OCI-LY7 (cell line): ENCODE measurements at regions not wholly inside any gene's neighbourhood (a gene's known extent, or its start where the extent isn't known, plus 50 kb on each side); places are given as distances from the start of the nearest gene placed in this dataset.

Experiments
- BruUV-seq: library from RNA; stranded (reverse); fragments of 400-500 nt; replicated peaks from 2 replicates; lab custom pipeline; 2021; lab: Mats Ljungman, UMichigan
- CTCF ChIA-PET: fragments of 300-600 bp; sonication (Branson Sonifier 250); formaldehyde crosslinking; loops from one replicate; lab custom pipeline; 2022; ENCODE audit warnings: antibody characterized with exemption; ENCODE audit not compliant: unreplicated experiment; lab: Charles Lee
- POLR2A ChIA-PET: fragments of 300-600 bp; sonication (Branson Sonifier 250); formaldehyde crosslinking; loops from one replicate; lab custom pipeline; 2022; ENCODE audit warnings: antibody characterized with exemption; lab: Charles Lee
- DNase-seq: peaks from one replicate; pipeline ENCODE4 v3.0.0-alpha.2; 2015; ENCODE audit warnings: low spot score
- H2AFZ ChIP-seq: fragments of 200-600 bp; sonication (generic), shearing (Covaris generic); 2 replicates; pipeline ENCODE4 v1.6.1; 2014; ENCODE audit warnings: mild to moderate bottlenecking, antibody characterized with exemption, low read length, moderate library complexity
- H3K27ac ChIP-seq: fragments of 200-600 bp; sonication (generic); 2 replicates; pipeline ENCODE4 v1.5.1; 2014; ENCODE audit warnings: mixed run types, low read depth, mild to moderate bottlenecking, moderate library complexity, low read length, inconsistent platforms; ENCODE audit not compliant: poor library complexity, severe bottlenecking
- H3K36me3 ChIP-seq: fragments of 200-600 bp; sonication (generic); 2 replicates; pipeline ENCODE4 v1.6.1; 2014; ENCODE audit warnings: mild to moderate bottlenecking, antibody characterized with exemption, low read length, moderate library complexity, mixed read lengths; ENCODE audit not compliant: insufficient read depth
- H3K4me1 ChIP-seq: fragments of 200-600 bp; sonication (generic); 2 replicates; pipeline ENCODE4 v1.5.1; 2014; ENCODE audit warnings: mild to moderate bottlenecking, low read length; ENCODE audit not compliant: insufficient read depth, poor library complexity, severe bottlenecking
- H3K4me2 ChIP-seq: fragments of 200-600 bp; sonication (generic); 2 replicates; pipeline ENCODE4 v1.6.1; 2014; ENCODE audit warnings: mild to moderate bottlenecking, low read length
- H3K4me3 ChIP-seq: fragments of 200-600 bp; sonication (generic); 2 replicates; pipeline ENCODE4 v1.5.1; 2014; ENCODE audit warnings: mild to moderate bottlenecking, low read depth, low read length; ENCODE audit not compliant: poor library complexity, severe bottlenecking
- H3K79me2 ChIP-seq: fragments of 200-600 bp; sonication (generic); 2 replicates; pipeline ENCODE4 v1.6.1; 2016; ENCODE audit warnings: low read depth, mild to moderate bottlenecking, low read length, moderate library complexity, mixed read lengths; ENCODE audit not compliant: insufficient read depth
- H3K9me2 ChIP-seq: fragments of 200-600 bp; sonication (generic); 2 replicates; pipeline ENCODE4 v1.6.1; 2016; ENCODE audit warnings: mild to moderate bottlenecking, low read length, mixed read lengths; ENCODE audit not compliant: insufficient read depth
- H3K9me3 ChIP-seq: fragments of 200-600 bp; sonication (generic); 2 replicates; pipeline ENCODE4 v1.6.1; 2014; ENCODE audit warnings: mild to moderate bottlenecking, mixed run types, low read length, mixed read lengths
- H4K20me1 ChIP-seq: fragments of 200-600 bp; sonication (generic); 2 replicates; pipeline ENCODE4 v1.6.1; 2014; ENCODE audit warnings: mild to moderate bottlenecking, antibody characterized with exemption, low read length, moderate library complexity, mixed read lengths; ENCODE audit not compliant: insufficient read depth
- CTCF ChIP-seq: fragments of 200-600 bp; sonication (generic); conservative IDR thresholded peaks from 2 replicates; pipeline ENCODE4 v1.5.1; 2014; ENCODE audit warnings: mild to moderate bottlenecking, antibody characterized with exemption, low read length, moderate library complexity, mixed read lengths
- EZH2phosphoT487 ChIP-seq: fragments of 200-600 bp; sonication (generic); IDR thresholded peaks from 2 replicates; pipeline ENCODE4 v1.6.1; 2018; ENCODE audit warnings: low read depth, borderline replicate concordance, mild to moderate bottlenecking, mixed run types, antibody characterized with exemption, low read length, moderate library complexity, mixed read lengths
- intact Hi-C: fragments of 100-400 bp; cut with micrococcal nuclease; formaldehyde crosslinking; loops from one replicate; pipeline ENCODE4 v1.10.0; 2022; ENCODE audit not compliant: unreplicated experiment

- intact Hi-C loops: no loop called here
- TF ChIP-seq EZH2phosphoT487 (no peak), CTCF (no peak)
- CTCF ChIA-PET: no interaction called here
- H3K79me2 ChIP-seq: no peaks in the 10 kb centered on the region
- DNase-seq: no peak
- H2AFZ ChIP-seq: no peak overlapping the region
- no peaks in the 10 kb centered on the region for H3K4me1 ChIP-seq
- no peak overlapping the region for H3K4me2 ChIP-seq
- H4K20me1 ChIP-seq: no peaks in the 10 kb centered on the region
- POLR2A ChIA-PET: interaction anchor here (0.7 kb wide), 1 partner anchor 190 kb away, joined by 3 read pairs; no protein-coding TSS in a partner anchor
- no peaks in the 10 kb centered on the region for H3K36me3 ChIP-seq
- no peaks in the 10 kb centered on the region for H3K9me2 ChIP-seq
- no peaks in the 10 kb centered on the region for H3K9me3 ChIP-seq
- no TSS peak for BruUV-seq
- H3K27ac ChIP-seq: no peak overlapping the region
- no peak overlapping the region for H3K4me3 ChIP-seq
These were observed 95.7 kb upstream of the PALS2 start for GRCh38 chr7:24477398-24478136.

GRCh38 chr7:24478137-24478655, 95.1 kb upstream of the PALS2 start:
- TF ChIP-seq EZH2phosphoT487 (no peak), CTCF (no peak)
- H3K4me2 ChIP-seq: no peak overlapping the region

GRCh38 chr7:24480501-24480900, 92.8 kb upstream of the PALS2 start:
- no peak overlapping the region for H3K4me3 ChIP-seq
- intact Hi-C loops: no loop called here
- no peaks in the 10 kb centered on the region for H3K9me3 ChIP-seq
- ChIA-PET CTCF (no interaction called here), POLR2A (no interaction called here)
- BruUV-seq: no TSS peak
- TF ChIP-seq EZH2phosphoT487 (no peak), CTCF (no peak)
- no peak overlapping the region for H2AFZ ChIP-seq
- no peaks in the 10 kb centered on the region for H3K9me2 ChIP-seq
- H4K20me1 ChIP-seq: no peaks in the 10 kb centered on the region
- H3K4me2 ChIP-seq: no peak overlapping the region
- no peaks in the 10 kb centered on the region for H3K36me3 ChIP-seq
- H3K79me2 ChIP-seq: no peaks in the 10 kb centered on the region
- H3K4me1 ChIP-seq: no peaks in the 10 kb centered on the region
- no peak overlapping the region for H3K27ac ChIP-seq
- no peak for DNase-seq

More at GRCh38 chr7:24478137-24478655, 95.1 kb upstream of the PALS2 start:
- BruUV-seq: no TSS peak
- no peak overlapping the region for H3K27ac ChIP-seq
- POLR2A ChIA-PET: interaction anchor here (0.6 to 0.7 kb wide), 2 partner anchors 23 to 190 kb away, joined by 3 read pairs; no protein-coding TSS in a partner anchor
- no peaks in the 10 kb centered on the region for H3K79me2 ChIP-seq
- H3K4me1 ChIP-seq: no peaks in the 10 kb centered on the region
- no peak for DNase-seq
- intact Hi-C loops: no loop called here
- H3K4me3 ChIP-seq: no peak overlapping the region
- no peaks in the 10 kb centered on the region for H3K36me3 ChIP-seq
- no peaks in the 10 kb centered on the region for H4K20me1 ChIP-seq
- H3K9me3 ChIP-seq: no peaks in the 10 kb centered on the region
- no peaks in the 10 kb centered on the region for H3K9me2 ChIP-seq
- CTCF ChIA-PET: no interaction called here
- no peak overlapping the region for H2AFZ ChIP-seq
